ENCODE measurements at regions not wholly inside any gene's neighbourhood (a gene's known extent, or its start where the extent isn't known, plus 50 kb on each side); places are given as distances from the start of the nearest gene placed in this dataset.

- TF ChIP-seq CTCF (IDR thresholded peaks at IDR 0.05) = no peak
- TF ChIP-seq POLR2A (IDR thresholded peaks at IDR 0.05) = no peak
Measured at GRCh38 chr4:110294165-110294564, 95.8 kb upstream of the ELOVL6 start.
